Sigmoid colon (tissue), 3 donors: ENCODE measurements at regions not wholly inside any gene's neighbourhood (a gene's known extent, or its start where the extent isn't known, plus 50 kb on each side); places are given as distances from the start of the nearest gene placed in this dataset.

Source experiments
- CTCF ChIP-seq, 4 experiments: fragments of 450-650 bp in 3 of 4; fragments of 200-600 bp in 1 of 4; IDR thresholded peaks; one replicate each; pipeline ENCODE4 v1.5.1; 2016 to 2019; ENCODE audit warnings: antibody characterized with exemption in 4 of 4, mild to moderate bottlenecking in 3 of 4, moderate library complexity in 2 of 4
- POLR2A ChIP-seq, 2 donors: fragments of 450-650 bp; IDR thresholded peaks; one replicate each; pipeline ENCODE4 v1.6.1; 2016; ENCODE audit warnings: antibody characterized with exemption in 2 of 2, mild to moderate bottlenecking in 2 of 2, moderate library complexity in 2 of 2

- TF ChIP-seq POLR2A (IDR thresholded peaks at IDR 0.05) (no peak), CTCF (IDR thresholded peaks at IDR 0.05) (no peak)
These were observed 323.1 kb downstream of the DEPDC1B start for GRCh38 chr5:60376860-60377259.
